HG02981 (cell line): ENCODE measurements at regions not wholly inside any gene's neighbourhood (a gene's known extent, or its start where the extent isn't known, plus 50 kb on each side); places are given as distances from the start of the nearest gene placed in this dataset.

Experiments
- ATAC-seq: cut with Tn5 transposase; IDR thresholded peaks from one replicate; pipeline ENCODE4 v1.9.1; 2021; ENCODE audit warnings: mild to moderate bottlenecking, moderate library complexity; ENCODE audit not compliant: unreplicated experiment

DNA sequence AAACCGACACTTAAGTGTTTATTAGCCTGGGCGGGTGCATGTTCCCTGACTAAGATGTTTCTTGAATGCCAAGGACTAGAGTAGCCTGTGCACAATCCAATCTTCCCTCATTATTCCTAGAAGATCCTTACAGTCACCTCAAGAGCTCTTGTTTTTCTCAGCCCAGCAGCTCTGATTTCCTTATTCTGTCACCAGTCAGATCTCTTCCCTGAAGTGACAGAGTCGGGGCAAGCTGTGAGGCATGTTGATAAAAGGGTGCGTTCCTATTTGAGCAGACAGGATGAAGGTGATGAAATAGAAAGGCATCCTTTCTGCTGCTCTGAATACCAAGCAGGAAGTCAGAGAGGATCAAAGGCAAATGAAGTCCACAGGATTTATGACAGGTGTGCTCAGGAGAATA is 125.6 kb upstream of the MCTP2 start:
- ATAC-seq = no peak

DNA sequence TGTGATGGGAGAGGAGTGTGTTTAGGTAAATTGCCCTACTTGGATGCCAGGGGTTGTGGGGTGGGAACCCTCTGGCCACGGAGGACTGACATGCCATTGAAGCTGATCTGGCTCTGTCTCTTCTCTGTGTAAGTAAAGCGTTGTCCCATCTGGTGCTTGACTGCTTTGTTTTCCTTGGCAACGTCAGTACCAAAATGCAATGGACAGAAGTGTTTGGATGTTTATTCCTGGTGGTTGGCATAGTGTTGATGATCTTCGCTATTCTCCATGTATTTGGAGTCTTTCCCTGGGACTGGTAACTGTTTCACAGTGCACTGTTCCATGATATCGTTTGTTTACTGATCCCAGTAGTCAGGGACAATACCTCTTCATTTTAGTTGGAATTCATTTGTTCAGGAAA is 130.5 kb upstream of the MCTP2 start:
- ATAC-seq = no peak

DNA sequence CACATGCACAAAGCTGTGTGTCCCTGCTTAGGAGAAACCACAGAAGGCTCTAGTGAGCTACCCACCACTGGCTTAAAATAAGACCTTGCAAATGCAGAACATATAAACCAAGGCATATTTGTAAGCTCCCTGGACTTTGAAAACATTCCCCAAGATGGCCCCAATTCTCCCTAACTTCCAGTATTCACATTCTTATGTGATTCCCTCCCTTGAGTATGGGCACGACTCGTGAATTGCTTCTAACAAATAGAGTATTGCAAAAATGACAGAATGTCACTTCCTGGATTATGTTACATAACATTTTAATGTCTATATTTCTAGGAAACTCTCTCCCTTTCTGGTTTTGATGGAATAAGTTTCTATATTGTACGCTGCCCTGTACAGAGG is 131.8 kb upstream of the MCTP2 start:
- ATAC-seq = no peak

DNA sequence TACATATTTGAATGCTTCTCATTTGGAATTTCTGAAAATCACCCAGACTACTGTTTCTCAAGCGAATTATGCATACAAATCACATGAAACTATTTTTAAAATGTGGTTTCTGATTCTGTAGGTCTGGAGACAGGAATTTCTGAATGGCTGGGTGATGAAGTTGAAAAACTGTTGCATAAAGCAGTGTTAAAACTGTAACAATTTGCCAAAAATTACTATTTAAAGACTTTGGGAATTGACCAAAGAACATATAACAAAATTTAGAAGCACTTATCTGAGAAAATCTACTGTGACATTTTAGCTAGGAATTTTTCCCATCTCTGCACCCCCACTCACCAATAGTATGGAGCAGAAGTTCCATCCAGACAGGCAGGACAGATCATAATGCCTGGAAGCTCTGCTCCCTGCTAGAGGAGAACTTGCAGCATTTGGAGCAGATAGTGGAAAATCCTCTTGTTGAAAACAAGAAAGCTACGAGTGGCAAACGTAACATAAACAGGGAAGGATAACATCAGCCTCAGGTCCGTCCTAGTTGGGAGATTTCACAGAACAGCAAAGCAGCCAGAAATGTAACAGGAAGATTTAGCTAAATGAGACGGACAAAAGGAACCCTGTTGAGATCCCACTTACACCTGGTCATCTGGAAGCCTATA is 132.3 kb upstream of the MCTP2 start:
- ATAC-seq = no peak

DNA sequence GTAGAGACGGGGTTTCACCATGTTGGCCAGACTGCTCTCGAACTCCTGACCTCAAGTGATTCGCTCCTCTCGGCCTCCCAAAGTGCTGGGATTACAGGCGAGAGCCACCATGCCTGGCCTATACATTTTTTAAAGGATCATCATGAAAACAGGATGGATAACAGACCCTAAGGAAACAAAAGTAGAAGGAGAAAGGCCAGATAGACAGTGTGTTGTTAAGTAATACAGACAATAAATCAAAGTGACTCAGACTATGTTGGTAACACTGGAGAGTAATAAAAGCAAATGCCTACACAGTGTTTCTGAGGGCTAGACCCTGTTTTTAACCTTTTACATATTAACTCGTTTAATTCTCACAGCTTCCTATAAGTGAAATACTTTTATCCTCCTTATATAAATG is 133.8 kb upstream of the MCTP2 start:
- no peak for ATAC-seq

DNA sequence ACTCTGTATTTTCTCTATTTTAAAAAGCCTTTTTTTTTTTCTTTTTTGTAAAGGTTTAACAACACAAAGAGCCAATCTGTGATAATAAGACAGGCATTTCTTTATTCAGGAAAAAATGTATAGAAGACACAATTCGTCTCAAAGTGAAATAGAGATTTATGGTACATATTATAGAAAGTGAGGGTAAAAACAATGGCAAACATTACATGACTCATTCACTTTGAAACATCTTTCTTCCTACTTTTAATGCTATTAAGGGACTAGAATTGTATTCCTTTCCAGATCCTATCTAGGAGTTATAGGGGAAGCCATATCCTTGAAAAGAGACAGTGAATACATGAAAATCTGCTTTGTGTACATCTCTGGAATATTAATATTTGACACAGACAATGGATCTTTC is 137.1 kb upstream of the MCTP2 start:
- no peak for ATAC-seq

DNA sequence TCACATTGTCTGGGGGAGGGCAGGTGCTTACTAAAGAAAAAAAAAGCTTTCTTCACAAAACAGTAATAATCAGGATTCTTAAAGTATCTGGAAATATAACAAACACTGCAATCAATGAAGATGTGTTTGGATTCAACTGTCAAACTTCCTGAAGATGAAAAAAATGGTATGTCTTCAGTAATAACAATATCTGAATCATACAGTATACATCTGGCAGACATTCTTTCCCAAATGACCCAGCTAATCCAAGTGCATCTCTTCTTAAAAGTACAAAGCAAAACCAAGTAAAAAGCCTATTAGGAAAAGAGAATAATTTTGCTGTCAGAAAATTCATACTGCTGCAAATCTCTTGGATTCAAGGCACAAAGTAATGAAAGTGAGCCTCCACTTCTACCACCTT is 145.0 kb upstream of the MCTP2 start:
- no peak for ATAC-seq

DNA sequence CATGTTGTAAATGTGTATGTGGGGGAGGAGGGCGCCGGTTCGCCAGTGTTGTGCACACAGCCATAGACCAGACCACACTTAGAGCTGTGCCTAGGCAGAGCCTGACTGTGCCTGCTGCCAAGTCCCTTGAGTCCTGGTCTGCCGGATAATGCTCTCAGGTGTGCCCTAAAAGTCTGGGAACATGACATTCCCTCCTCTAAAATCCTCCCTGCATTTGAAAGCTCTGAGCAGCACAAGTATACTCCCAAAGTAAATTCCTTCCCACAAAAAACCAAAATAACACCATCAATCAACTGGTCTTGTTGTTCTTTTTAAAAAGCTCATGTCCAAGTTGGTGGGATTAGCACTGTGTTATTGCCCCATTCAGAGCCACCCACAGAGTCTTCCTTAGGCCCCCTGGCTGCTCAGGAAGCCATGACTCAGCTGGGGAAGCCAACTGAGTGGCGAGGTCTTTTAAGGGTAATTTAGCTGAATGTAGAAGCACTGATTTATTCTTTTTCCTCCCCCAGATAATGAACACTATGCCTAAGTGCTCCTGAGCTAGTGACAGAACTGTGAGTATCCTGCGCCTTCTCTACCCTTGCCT is 147.8 kb upstream of the MCTP2 start:
- ATAC-seq = no peak

DNA sequence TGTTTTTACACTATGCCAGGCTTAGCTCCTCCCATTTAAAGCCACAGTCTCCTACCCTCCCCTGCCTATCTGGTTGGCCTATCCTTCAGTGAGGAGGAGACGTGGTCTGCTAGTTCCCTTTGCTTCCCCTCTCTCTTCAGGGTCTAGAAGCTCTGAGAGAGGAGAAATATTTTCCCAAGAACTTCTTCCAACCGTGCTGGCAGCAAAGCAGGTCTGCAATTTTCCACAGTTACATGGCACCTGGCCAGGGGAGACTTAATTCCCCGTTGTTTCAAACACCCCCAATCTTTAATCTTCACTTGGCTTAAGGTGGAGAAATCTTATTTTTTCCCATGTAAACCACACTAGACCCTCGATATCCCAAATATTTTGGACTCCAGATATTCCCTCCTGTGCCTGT is 149.5 kb upstream of the MCTP2 start:
- no peak for ATAC-seq

DNA sequence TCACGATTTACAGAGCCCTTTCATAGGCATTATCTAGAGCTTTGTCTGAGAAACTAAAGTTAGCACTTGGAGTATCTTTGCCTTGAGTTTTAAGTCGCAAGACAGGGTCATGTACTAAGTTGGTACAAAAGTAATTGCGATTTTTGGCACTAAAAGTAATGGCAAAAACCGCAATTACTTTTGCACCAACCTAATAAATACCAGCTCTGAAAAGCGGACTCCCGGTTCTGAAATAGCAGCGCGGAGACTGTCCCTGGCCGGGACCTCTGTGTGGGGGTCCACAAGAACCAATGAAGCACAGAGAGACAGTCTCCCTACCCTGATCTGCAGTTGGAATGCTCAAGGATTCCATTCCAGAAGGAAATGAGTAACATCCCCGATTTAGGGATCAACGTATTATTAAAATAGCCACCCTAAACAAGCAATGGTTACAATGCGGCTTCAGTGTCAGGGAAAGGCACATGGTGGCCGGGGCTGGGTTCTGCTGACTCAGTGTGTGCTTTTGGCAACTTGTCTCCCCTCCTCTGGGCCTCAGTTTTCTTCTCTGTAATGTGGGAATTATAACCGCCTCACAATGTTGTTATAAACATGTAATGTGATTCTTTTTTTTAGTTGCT is 150.3 kb upstream of the MCTP2 start:
- no peak for ATAC-seq

DNA sequence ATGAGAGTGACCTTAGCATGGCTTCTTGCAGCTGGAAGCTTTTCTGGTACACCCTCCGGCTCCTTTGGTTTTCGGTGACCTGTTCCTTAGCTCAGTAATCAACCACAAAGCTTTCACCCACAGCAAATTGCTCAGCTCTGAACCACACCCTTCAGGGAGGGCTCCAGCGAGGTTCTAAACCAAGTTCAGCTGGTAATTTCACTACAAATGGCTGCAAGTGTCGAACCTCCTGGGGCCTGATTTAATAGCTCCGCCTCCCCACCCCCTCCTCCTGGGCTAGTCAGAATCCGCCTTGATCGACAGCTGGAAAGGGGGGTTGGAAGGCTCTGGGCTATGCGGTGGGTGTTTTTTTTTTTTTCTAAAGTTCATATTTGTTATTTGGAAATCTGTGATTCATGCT is 150.9 kb upstream of the MCTP2 start:
- no peak for ATAC-seq

DNA sequence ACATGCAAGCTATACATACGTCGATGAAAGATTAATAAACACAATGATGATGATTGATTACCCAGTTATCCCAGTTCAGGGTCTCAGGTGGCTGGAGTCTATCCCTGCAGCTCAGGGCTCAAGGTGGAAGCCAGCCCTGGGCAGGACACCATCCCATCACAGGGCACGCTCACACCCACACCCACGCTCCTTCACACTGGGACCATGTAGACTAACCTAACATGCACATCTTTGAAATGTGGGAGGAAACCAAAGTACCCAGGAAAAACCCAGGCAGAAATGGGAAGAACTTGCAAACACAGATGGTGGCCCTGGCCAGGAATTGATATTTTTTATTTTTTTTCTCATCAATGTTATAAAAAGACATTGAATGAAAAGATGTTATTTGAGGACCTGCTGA is 151.4 kb upstream of the MCTP2 start:
- ATAC-seq = no peak

DNA sequence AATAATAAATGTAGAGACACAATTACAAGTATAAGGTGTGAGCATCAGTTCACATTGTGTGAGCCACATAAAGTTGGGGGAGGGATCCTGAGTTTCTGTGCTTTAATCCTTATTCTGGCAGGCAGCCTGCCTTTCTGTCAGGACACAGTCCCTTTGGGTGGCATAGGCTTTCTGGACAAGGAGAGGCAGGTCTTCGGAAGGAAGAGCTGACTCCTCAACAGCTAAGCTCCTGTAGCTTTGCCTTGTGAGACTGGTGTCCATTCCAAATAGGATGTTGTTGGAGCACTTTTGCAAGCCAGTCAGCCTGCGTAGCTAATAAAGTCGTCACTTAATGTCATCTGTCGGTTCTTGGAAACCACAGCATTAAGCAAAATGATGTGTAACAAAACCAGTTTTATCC is 151.9 kb upstream of the MCTP2 start:
- ATAC-seq = no peak

DNA sequence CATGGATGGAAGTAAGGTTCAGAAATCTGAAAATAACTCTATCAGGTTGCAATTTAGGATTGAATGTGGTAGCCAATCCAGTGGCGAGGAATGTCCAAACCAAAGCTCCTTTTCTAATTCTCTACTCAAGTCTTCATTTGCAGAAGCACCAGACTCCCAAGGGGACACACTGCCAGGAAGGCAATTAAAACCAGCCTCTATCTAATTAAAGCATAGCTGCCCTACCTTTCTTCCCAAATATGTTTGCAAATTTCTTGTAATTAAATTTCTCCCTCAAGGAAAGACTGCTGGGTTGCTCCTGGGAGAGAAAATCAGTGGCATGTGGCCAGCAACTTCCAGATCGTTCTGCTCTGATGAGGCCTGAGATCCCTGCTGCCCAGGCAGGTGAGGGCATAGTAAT is 153.4 kb upstream of the MCTP2 start:
- no peak for ATAC-seq

DNA sequence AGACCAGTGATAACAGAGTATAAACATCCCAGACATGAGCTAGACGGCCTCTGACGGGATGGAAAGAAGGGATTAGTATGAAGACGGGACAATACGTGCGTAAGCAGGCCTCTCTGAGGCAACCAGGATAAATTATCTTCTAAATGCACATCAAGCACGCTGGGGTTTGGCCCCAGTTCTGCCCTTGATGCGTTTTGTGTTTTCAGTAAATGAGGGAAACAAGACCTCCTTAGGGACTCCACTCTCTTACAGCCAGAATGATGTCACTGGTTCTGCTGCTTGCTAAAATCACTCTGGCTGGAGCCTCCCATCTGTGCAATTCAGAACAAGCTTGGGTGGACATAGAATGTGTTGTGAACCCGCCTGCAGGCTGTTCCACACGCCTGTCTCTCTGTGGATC is 156.0 kb upstream of the MCTP2 start:
- ATAC-seq = no peak

DNA sequence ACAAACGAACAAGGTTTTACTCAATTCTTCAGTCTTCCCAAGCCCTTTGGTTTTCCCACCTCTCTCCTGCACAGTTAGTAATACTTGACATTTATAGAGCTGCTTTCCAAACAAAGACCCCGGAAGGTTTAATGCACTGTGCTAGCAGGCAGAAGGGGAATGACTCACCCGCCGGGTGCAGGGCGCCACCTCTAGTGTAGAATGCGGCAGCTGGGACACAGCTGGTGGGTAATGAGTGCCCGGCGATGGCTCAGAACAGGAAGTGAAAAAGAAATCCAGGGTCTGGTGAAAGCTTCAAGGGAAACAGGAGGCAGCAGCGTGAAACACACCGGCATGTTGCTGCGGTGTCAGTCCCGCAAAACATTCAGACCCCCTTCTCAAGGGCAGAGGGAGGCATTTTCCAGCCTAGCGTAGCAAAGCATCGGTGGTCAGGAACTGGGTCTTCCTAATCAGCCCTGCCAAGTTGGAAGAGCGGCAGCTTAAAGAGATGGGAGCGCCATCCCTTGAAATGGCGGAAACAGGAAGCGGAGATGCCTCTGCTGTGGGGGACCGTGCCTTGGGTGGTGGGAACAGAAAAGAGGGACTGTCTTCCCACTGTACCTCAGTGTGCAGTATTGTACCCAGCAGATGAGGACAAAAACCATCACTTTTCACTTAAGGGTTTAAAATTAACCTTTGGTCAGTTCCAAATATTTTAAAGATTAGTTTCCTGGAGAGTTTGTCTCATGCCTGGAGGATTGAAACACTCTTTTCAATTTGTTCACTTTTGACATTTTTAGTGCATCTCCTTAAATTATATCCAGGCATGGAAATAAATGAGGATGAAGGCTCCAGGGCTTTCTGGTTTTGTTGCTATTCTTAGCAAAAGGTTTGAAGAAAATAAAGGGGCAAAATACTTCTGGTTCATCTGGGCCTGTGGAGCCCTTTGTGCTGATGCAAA is 160.7 kb upstream of the MCTP2 start:
- no peak for ATAC-seq

DNA sequence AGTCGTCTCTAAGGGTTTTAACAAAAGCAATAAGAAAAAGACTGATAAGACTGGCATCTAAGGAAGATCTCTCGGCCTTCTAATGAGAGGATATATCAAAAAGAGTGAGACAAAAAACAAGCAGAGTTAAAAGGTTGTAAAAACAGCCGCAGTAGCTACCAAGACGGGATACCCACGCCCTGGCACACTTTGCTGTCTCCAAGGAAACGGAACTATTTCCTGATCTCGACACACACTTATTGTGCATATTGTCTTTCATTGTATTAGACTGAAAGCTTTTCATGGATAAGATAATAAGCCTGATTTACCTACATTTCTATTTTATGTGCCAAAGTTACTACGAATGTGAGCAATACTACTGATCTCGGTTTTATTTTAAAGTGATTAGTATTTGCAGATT is 161.5 kb upstream of the MCTP2 start:
- ATAC-seq = no peak

DNA sequence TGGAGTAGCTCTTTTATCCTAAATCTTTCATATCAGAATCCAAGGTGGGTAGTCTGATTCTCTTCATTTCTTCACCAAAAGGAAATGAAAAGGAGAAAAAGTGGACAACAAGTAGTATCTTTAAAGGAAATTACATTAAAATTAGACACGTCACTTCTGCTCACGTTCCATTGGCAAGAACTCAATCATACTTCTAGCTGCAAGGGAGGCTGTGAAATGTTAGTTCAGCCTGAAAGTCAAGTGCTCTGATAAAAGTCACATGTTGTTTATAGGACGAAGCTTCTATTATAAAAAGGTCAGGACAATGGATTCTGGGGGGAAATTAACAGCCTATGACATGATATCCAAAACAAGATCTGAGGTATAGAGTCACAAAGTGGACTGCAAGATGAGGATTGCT is 164.6 kb upstream of the MCTP2 start:
- no peak for ATAC-seq

DNA sequence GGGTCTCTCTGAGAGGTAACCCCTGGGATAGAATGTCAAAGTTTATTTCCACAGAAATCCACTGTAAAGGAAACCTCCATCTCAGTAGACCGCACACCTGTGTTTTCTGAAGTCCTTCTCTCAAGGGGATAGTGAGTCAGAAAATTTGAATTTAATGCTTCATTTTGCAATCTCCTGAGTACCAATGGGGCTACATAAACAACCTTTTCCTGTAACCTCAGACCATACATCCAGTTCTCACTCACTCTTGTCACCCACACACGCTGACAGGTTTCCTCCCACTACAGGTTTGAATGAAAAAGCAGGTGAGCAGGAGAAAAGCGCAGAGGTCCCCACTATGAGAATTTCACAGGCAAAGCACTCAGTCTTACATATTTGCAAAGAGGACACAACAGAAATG is 165.3 kb upstream of the MCTP2 start:
- no peak for ATAC-seq

DNA sequence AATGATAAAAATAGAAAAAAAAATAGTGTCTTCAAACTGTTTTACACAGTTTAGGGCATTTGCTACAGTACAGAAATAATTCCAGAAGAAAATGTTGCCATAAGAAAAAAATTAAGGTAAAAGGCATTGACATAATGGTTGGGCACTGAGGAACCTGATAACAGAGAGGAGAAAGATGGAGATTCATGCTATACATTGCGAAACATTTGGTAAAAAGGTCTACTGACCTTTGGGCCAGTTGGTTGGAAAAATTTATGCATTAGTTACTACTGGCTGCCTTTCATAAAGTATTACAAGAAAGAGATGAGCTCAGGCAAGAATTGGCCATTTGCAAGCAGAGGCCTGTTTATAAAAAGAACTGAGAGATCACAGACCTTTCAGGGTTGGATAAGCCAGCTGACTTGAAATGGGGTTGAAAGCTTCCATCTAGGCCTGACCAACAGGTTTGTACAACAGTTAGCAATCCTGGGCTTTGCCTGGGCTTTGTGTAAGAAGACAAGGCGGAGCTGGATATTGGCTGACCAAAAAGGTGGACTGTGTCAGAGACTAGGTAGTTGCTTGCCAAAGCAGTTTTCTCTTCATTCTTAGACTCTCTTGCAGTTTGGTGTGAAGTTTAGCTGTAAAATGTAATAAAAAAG is 166.6 kb upstream of the MCTP2 start:
- ATAC-seq = no peak

DNA sequence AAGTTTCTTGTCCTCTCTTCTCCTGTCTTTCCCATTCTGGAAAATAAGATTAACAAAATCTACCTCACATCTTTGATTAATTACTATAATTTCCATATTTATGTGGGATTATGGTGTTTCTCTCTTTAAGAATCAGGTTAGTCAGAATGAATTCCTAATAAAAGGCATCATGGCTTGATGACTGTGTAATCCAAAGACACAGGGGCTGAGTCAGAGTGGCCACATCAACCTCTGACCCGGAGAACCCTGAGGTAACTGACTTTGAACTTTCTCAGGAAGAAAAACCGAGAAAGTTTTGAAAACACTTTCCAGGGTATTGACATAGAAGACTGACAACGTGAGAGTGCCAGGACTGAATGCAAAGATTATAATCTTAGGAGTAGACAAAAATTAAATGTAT is 170.3 kb upstream of the MCTP2 start:
- ATAC-seq = no peak
